ENCODE measurements at regions not wholly inside any gene's neighbourhood (a gene's known extent, or its start where the extent isn't known, plus 50 kb on each side); places are given as distances from the start of the nearest gene placed in this dataset.
"Not testable (repeated sequence)": the region's sequence is repeated elsewhere in the genome, so short reads cannot be mapped to it uniquely, and the experiment has no call there.

DNA sequence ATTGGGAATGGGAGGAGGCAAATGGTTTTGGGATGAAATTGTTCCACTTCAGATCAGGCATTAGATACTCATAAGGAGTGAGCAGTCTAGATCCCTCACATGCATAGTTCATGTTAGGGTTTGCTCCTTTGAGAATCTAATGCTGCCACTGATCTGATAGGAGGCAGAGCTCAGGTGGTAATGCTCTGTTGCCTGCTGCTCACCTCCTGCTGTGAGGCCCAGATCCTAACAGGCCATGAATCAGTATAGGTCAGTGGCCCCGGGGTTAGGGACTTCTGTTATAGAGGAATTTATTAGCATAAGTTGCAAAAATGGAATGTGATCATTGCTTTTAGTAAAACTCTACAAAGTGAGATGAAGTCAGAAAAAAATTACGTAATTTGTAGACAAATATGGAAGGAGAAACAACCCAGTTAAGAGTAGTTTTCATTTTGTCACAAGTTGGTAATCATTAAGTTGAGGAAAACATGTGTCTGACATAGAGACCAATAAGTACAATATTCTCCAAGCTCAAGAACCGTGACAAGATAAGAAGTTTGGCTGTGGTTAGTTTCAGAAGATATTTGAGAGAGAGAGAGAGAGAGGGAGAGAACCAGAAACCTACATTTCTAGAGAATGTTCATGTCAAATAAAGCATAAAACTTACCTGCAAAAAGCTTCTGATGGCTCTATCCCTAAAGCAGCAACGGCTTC, 689.7 kb upstream of the PRMT6 start:
- TF ChIP-seq, protein P1, sequence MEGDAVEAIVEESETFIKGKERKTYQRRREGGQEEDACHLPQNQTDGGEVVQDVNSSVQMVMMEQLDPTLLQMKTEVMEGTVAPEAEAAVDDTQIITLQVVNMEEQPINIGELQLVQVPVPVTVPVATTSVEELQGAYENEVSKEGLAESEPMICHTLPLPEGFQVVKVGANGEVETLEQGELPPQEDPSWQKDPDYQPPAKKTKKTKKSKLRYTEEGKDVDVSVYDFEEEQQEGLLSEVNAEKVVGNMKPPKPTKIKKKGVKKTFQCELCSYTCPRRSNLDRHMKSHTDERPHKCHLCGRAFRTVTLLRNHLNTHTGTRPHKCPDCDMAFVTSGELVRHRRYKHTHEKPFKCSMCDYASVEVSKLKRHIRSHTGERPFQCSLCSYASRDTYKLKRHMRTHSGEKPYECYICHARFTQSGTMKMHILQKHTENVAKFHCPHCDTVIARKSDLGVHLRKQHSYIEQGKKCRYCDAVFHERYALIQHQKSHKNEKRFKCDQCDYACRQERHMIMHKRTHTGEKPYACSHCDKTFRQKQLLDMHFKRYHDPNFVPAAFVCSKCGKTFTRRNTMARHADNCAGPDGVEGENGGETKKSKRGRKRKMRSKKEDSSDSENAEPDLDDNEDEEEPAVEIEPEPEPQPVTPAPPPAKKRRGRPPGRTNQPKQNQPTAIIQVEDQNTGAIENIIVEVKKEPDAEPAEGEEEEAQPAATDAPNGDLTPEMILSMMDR (IDR thresholded peaks at IDR 0.05; ENCODE audit: low read depth, low read length) = no peak
- in situ Hi-C loops (cut with HindIII; ENCODE audit: low sequenced_read_pairs) = no loop called here
- H3K4me3 ChIP-seq (ENCODE audit: low read depth, low read length) = no peak overlapping the region
- no peak for DNase-seq (ENCODE audit: low read depth, low spot score)

DNA sequence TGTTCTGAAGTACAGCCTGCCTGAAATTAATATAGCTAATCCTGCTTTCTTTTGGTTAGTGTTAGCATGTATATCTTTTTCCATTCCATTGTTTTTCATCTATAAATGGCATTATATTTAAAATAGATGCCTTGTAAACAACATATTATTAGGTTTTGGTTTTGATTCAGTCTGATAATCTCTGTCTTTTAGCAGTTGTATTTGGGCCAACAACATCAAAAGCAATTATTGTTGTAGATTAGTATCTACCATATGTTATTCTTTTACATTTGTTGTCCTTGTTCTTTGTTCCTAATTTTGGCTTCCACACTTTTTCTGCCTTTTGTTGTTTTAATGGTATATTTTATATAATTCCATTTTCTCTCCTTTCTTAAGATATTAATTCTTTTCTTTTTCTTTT, 678.2 kb upstream of the PRMT6 start:
- DNase-seq (ENCODE audit: low read depth, low spot score) = no peak
- TF ChIP-seq, protein P1 (IDR thresholded peaks at IDR 0.05; ENCODE audit: low read depth, low read length) = no peak
- in situ Hi-C loops (cut with HindIII; ENCODE audit: low sequenced_read_pairs) = no loop called here
- no peak overlapping the region for H3K4me3 ChIP-seq (ENCODE audit: low read depth, low read length)

DNA sequence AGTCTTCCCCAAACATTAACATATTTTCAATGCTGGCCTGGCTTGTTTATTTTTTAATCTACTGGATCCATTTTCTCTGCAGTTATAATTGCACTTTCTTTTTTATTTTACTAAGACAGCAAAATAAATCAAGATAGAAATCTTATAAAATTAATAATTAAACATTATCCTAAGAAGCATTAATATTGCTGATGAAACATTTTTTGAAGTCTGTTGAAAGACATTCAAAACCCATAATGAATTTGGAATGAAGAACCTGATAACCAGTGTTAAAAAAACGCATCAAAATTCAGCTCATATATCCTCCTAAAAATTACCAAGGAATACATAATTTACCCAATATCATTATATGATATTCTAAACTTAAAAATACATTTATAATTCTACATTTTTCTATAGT, 675.7 kb upstream of the PRMT6 start:
- in situ Hi-C loops (cut with HindIII; ENCODE audit: low sequenced_read_pairs) = no loop called here
- no peak for DNase-seq (ENCODE audit: low read depth, low spot score)
- TF ChIP-seq, protein P1 (IDR thresholded peaks at IDR 0.05; ENCODE audit: low read depth, low read length) = no peak
- H3K4me3 ChIP-seq (ENCODE audit: low read depth, low read length) = no peak overlapping the region

DNA sequence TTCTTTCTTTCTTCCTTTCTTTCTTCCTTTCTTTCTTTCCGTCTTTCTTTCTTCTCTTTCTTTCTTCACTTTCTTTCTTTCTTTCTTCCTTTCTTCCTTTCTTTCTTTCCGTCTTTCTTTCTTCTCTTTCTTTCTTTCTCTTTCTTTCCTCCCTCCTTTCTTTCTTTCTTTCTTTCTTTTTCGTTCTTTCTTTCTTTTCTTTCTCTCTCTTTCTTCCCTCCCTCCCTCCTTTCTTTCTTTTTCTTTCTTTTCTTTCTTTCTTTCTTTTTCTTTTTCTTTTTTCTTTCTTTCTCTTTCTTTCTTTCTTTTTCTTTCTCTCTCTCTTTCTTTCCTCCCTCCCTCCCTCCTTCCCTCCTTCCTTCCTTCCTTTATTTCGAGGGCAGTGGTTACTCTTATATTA, 667.3 kb upstream of the PRMT6 start:
- H3K4me3 ChIP-seq (ENCODE audit: low read depth, low read length); DNase-seq (ENCODE audit: low read depth, low spot score); in situ Hi-C loops (cut with HindIII; ENCODE audit: low sequenced_read_pairs): not testable (repeated sequence)

DNA sequence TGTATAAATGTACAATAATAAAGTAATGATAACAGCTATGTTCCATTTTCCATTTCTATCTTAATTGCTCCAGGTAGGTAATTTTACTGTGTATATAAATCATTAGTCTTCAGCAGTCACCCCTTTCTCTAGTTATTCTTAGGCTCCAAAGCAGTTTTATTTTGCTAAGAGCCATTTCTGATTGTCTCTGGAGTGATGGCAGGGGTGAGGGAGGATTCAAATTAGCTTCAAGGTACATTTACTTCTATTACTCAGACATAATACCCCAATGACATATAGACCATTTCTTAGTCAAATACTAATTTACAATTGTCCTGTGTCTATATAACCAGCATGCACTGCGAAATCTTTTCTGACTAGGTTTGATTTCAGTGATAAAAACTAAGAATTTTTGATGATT, 663.4 kb upstream of the PRMT6 start:
- in situ Hi-C loops (cut with HindIII; ENCODE audit: low sequenced_read_pairs) = no loop called here
- TF ChIP-seq, protein P1 (IDR thresholded peaks at IDR 0.05; ENCODE audit: low read depth, low read length) = no peak
- DNase-seq (ENCODE audit: low read depth, low spot score) = no peak
- H3K4me3 ChIP-seq (ENCODE audit: low read depth, low read length) = no peak overlapping the region

- DNase-seq (ENCODE audit: low read depth, low spot score) = no peak
- H3K4me3 ChIP-seq (ENCODE audit: low read depth, low read length) = no peak overlapping the region
- in situ Hi-C loops (cut with HindIII; ENCODE audit: low sequenced_read_pairs) = no loop called here
- TF ChIP-seq, protein P1 (IDR thresholded peaks at IDR 0.05; ENCODE audit: low read depth, low read length) = no peak
These were observed 660.5 kb upstream of the PRMT6 start for GRCh38 chr1:106396020-106396419.

GRCh38 chr1:106398391-106398790, 658.1 kb upstream of the PRMT6 start:
- TF ChIP-seq, protein P1 (IDR thresholded peaks at IDR 0.05; ENCODE audit: low read depth, low read length) = no peak
- no peak overlapping the region for H3K4me3 ChIP-seq (ENCODE audit: low read depth, low read length)
- in situ Hi-C loops (cut with HindIII; ENCODE audit: low sequenced_read_pairs) = no loop called here
- no peak for DNase-seq (ENCODE audit: low read depth, low spot score)

All from astrocyte of the spinal cord (primary cell).